Skeletal muscle tissue (tissue), 3 donors: ENCODE measurements at regions not wholly inside any gene's neighbourhood (a gene's known extent, or its start where the extent isn't known, plus 50 kb on each side); places are given as distances from the start of the nearest gene placed in this dataset.
"Not testable (repeated sequence)": the region's sequence is repeated elsewhere in the genome, so short reads cannot be mapped to it uniquely, and the experiment has no call there.

Experiments used
- H3K27ac ChIP-seq: one replicate; pipeline ENCODE4 v1.7.0; 2013; ENCODE audit warnings: mild to moderate bottlenecking, low read depth, low read length, inconsistent platforms
- H3K27me3 ChIP-seq, 3 donors: one replicate each; pipeline ENCODE4 v1.7.0; 2013; ENCODE audit warnings: low read length in 3 of 3; ENCODE audit not compliant: control insufficient read depth in 3 of 3, insufficient read depth in 3 of 3
- H3K36me3 ChIP-seq, 3 donors: one replicate each; pipeline ENCODE4 v1.7.0; 2013; ENCODE audit warnings: low read length in 3 of 3; ENCODE audit not compliant: control insufficient read depth in 3 of 3, insufficient read depth in 3 of 3
- H3K4me1 ChIP-seq, 3 donors: one replicate each; pipeline ENCODE4 v1.7.0; 2013; ENCODE audit warnings: low read length in 3 of 3, mild to moderate bottlenecking in 3 of 3; ENCODE audit not compliant: control insufficient read depth in 3 of 3, insufficient read depth in 3 of 3
- H3K4me3 ChIP-seq, 3 donors: one replicate each; pipeline ENCODE4 v1.7.0; 2013; ENCODE audit warnings: low read length in 3 of 3
- H3K9ac ChIP-seq, 3 donors: one replicate each; pipeline ENCODE4 v1.7.0; 2013; ENCODE audit warnings: low read length in 3 of 3, mild to moderate bottlenecking in 3 of 3, moderate library complexity in 2 of 3, low read depth in 1 of 3
- H3K9me3 ChIP-seq, 3 donors: one replicate each; pipeline ENCODE4 v1.7.0; 2013; ENCODE audit warnings: low read length in 3 of 3; ENCODE audit not compliant: control insufficient read depth in 3 of 3
- donor health status: Osteomylitis.

DNA sequence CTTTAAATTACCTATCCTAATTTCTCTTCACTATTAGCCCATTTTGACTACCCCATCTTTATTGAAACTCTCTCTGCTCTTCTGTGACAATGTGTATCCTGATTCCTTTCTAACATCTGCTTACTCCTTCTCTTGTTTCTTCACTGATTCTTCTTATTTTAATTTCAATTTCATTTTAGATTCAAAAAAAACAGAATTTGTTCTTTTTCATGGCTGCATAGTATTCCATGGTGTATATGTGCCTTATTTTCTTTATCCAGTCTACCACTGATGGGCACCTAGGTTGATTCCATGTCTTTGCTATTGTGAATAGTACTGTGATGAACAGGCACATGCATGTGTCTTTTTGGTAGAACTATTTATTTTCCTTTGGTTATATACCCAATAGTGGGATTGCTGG lies 120.0 kb upstream of the VAMP7 start:
- Histone ChIP-seq H3K27me3 (no peaks in the 10 kb centered on the region), H3K36me3 (no peaks in the 10 kb centered on the region), H3K4me3 (no peak overlapping the region), H3K27ac (no peak overlapping the region), H3K9me3 (peaks cover 0 to 2% (median 0%) of the 10 kb centered on the region in 3 donors), H3K4me1 (peaks cover 3 to 5% (median 5%) of the 10 kb centered on the region in 3 donors), H3K9ac (no peak overlapping the region)

DNA sequence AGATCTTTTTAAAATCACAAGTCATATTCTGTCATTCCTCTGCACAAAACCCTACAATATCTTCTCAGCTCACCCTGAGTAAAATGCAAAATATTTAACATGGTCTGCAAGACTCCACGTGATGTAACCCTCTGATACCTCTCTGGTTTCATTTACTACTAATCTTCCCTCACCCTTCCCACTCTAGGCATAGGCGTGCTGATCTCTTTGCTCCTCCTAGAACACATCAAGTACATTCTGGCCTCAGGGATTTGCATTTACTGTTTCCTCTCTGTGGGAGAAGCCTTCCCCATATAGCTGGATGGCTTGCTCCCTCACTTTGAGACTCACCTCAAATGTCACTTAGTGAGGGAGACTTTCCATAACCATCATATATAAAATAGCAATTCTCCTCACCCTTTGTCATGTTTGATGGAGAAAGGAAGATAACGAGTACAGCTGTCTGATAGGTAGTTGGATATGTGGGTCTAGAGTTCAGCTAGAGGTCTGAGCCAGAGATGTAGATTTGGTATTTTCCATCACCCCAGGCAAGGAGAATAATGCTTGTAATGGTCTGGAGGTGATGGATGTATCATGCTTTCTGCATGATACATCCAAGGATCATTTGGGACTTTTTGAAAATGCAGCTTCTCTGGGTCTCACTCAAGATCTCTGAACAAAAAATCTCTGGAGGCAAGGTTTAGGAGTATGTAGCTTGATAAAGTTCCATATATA lies 123.9 kb upstream of the VAMP7 start:
- Histone ChIP-seq H3K27me3 (no peaks in the 10 kb centered on the region), H3K36me3 (no peaks in the 10 kb centered on the region), H3K9me3 (peaks cover 0 to 2% (median 0%) of the 10 kb centered on the region in 3 donors), H3K9ac (no peak overlapping the region), H3K27ac (peak overlapping the region; percentile 80), H3K4me1 (peaks cover 0 to 11% (median 8%) of the 10 kb centered on the region in 3 donors), H3K4me3 (no peak overlapping the region)

DNA sequence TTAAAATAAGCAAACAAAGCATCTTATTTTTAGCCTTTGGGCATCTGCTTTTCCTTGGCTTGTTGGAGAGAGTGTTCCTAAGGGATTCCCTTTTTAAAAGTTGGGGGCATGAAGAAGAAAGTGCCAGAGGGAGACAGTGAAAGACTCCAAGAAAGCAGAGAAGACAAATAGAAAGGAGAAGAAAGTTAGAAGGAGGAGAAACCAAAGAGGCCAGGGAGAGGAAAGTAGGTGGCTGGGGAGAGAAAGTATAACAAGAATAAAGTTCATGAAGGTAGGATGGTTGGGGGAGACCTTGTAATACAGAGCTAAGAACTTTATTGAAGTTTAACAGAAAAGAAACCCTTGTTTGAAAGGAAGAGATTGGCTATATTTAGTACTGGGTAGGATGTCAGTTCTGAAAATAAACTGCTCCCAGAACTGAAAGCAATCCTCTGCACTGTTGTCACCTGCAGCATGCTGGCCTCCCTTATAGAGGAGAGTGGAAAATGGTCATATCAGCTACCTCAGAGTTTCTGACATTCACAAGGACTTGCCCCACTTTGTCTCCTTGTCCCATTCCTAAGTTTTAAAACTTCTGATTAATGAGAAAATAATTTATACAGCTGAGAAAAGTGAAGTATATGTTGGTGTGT lies 125.3 kb upstream of the VAMP7 start:
- H3K27ac ChIP-seq = peak overlapping the region; percentile 80
- H3K4me3 ChIP-seq = no peak overlapping the region
- H3K4me1 ChIP-seq = peaks cover 0 to 11% (median 8%) of the 10 kb centered on the region in 3 donors
- H3K9ac ChIP-seq = peak overlapping the region in 2 of 3 donors; percentile 5 to 35
- H3K27me3 ChIP-seq = no peaks in the 10 kb centered on the region
- no peaks in the 10 kb centered on the region for H3K9me3 ChIP-seq
- no peaks in the 10 kb centered on the region for H3K36me3 ChIP-seq

DNA sequence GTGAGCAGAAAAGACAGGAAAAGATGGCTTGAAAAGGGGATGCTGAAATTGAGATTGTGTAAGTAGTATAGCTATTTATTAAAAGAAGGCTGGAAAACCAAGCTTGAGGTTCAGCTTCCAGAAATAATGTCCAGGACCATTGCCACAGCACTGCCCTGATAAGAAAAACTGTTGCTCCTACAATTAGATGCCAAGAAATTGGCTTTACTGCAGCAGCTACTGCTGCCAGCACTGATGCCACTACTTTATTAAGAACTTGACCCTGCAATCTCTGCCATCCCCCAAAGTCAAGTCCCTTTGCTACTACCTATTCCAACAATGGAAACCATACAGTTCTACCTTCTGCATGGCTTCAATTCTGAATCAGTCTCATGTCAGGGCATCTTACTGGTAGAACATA lies 130.0 kb upstream of the VAMP7 start:
- peaks cover 2 to 6% (median 4%) of the 10 kb centered on the region in 3 donors for H3K4me1 ChIP-seq
- H3K27me3 ChIP-seq = no peaks in the 10 kb centered on the region
- H3K4me3 ChIP-seq = no peak overlapping the region
- H3K9ac ChIP-seq = no peak overlapping the region
- H3K27ac ChIP-seq = no peak overlapping the region
- no peaks in the 10 kb centered on the region for H3K36me3 ChIP-seq
- H3K9me3 ChIP-seq = no peaks in the 10 kb centered on the region

DNA sequence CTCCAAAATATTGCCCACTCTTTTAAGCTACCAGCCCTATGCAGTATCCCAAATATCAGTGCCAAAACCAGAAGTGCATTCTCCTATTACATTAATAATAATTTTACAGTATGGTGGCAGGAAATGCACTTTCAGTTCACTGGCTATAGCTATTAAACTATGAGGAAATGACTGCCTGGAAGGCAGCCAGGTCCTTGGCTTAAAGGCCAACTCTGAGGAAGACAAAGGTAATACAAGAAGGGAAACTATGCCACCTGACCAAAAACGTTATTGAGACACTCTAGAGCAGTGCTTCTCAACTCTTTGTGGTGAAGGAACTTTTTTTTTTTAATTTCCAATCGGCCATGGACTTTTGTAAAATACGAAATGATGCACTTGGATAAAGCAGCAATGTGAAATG lies 133.6 kb upstream of the VAMP7 start:
- Histone ChIP-seq H3K9me3 (no peaks in the 10 kb centered on the region), H3K27me3 (no peaks in the 10 kb centered on the region), H3K9ac (no peak overlapping the region), H3K4me3 (no peak overlapping the region), H3K4me1 (peaks cover 0 to 2% (median 0%) of the 10 kb centered on the region in 3 donors), H3K36me3 (no peaks in the 10 kb centered on the region), H3K27ac (no peak overlapping the region)

DNA sequence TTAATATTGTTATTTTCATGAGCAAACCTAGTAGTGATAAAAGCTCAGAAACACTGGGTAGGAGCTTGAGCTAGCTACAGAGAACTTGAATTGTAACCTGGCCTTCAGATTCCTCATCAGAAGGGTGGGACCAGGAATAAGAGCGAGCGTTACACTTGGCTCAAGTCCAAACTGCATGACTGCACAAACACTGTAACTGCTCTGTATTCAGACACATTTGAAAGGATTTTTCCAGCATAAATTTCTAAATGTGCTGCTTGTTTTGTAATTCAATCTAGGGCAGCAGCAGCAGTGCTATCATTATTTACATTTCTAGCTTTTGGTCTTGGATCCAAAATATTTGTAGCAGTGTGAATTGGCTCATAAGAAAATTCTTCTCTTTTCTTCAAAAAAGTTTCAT lies 133.0 kb upstream of the TMLHE start:
- Histone ChIP-seq H3K4me1 (peaks cover 0 to 2% (median 0%) of the 10 kb centered on the region in 3 donors), H3K36me3 (no peaks in the 10 kb centered on the region), H3K9me3 (no peaks in the 10 kb centered on the region), H3K4me3 (no peak overlapping the region), H3K9ac (no peak overlapping the region), H3K27me3 (no peaks in the 10 kb centered on the region), H3K27ac (no peak overlapping the region)

DNA sequence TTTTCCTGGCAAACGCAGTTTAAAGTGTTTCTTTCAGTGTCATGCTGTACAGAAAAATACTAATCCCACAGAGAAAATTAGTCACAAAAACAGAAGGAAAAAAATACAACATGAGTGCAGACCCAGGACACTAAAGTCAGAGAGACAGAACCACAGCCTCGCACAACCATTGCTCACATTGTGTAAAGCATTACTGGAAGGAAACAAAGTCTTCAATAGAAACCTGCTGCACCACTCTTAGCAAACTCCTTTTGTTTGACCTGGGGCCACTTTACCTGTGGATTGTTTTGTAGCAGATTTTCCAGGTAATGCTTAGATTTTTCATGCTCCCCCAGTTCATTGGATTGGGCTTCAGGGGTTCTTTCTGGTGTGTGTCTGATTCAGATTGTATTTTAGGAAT lies 131.8 kb upstream of the TMLHE start:
- Histone ChIP-seq H3K27me3 (no peaks in the 10 kb centered on the region), H3K9ac (no peak overlapping the region), H3K27ac (no peak overlapping the region), H3K4me3 (peak overlapping the region in 2 of 3 donors; percentile 15 to 21), H3K36me3 (no peaks in the 10 kb centered on the region), H3K4me1 (peaks cover 0 to 2% (median 0%) of the 10 kb centered on the region in 3 donors), H3K9me3 (no peaks in the 10 kb centered on the region)

DNA sequence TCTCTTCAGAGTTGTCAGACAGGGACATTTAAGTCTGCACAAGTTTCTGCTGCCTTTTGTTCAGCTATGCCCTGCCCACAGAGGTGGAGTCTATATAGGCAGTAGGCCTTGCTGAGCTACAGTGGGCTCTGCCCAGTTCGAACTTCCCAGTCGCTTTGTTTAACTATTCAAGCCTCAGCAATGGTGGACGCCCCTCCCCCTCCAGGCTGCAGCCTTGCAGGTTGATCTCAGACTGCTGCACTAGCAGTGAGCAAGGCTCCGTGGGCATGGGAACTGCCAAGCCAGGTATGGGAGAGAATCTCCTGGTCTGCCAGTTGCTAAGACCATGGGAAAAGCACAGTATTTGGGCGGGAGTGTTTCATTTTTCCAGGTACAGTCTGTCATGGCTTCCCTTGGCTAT lies 115.6 kb upstream of the TMLHE start:
- H3K4me3 ChIP-seq, H3K4me1 ChIP-seq, H3K36me3 ChIP-seq, H3K27ac ChIP-seq, H3K9me3 ChIP-seq, H3K27me3 ChIP-seq, H3K9ac ChIP-seq: not testable (repeated sequence)

DNA sequence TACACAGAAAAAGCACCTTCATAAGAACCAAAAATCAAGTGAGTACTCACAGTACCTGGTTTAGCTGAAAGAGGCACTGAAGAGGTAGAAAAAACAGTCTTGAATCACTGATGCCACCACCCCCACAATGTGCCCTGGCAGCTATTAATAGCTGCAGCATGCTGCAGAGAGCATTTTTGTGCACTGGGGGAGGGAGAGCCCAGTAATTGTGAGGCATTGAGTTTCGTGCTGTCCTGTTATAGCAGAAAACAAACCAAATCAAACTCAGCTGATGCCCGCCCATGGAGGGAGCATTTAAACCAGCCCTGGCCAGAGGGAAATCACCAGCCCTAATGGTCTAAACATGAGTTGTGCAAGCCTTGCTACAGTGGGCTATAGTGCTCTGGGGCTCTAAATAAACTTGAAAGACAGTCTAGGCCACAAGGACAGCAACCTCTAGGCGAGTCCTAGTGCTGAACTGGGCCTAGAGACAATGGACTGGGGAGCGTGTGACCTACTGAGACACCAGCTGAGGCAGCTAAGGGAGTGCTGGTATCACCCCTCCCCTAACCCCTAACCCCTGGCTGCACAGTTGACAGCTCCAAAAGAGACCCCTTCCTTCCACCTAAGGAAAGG lies 106.3 kb upstream of the TMLHE start:
- Histone ChIP-seq H3K27me3 (no peaks in the 10 kb centered on the region), H3K4me3 (peak overlapping the region; percentile 2 to 55 (median 33)), H3K4me1 (peaks cover 0 to 10% (median 9%) of the 10 kb centered on the region in 3 donors), H3K9me3 (peaks cover 0 to 2% (median 0%) of the 10 kb centered on the region in 3 donors), H3K9ac (peak overlapping the region; percentile 64 to 77 (median 72)), H3K36me3 (no peaks in the 10 kb centered on the region), H3K27ac (peak overlapping the region; percentile 71)

DNA sequence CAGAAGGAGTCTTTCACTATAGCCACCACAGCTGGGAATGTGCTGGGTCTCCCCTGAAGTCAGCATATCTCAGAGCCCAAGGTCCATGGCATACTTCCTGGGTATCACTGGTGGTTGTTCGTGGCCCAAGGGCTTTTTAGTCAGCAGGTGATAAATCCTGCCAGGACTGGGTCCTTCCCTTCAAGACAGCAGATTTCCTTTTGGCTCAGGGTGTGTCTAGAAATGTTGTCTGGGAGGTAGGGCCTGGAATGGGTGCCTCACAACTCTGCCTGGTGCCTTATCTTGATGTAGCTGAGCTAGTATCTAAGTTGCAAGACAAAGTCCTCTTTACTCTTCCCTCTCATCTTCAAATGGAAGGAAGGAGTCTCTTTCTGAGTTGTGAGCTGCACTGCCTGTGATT lies 102.4 kb upstream of the TMLHE start:
- Histone ChIP-seq H3K9ac (no peak overlapping the region), H3K4me1 (peaks cover 0 to 10% (median 9%) of the 10 kb centered on the region in 3 donors), H3K9me3 (peaks cover 0 to 2% (median under 1%) of the 10 kb centered on the region in 3 donors), H3K27me3 (no peaks in the 10 kb centered on the region), H3K4me3 (no peak overlapping the region), H3K27ac (no peak overlapping the region), H3K36me3 (no peaks in the 10 kb centered on the region)
